K562 (cell line): ENCODE measurements at regions not wholly inside any gene's neighbourhood (a gene's known extent, or its start where the extent isn't known, plus 50 kb on each side); places are given as distances from the start of the nearest gene placed in this dataset.

Experiments
- ATF1 ChIP-seq, 2 experiments: fragments of 450-650 bp in 1 of 2; IDR thresholded peaks; 2 replicates each; pipeline ENCODE4 v1.6.1; 2016; ENCODE audit warnings: missing compliant biosample characterization in 1 of 2, missing genetic modification characterization in 1 of 2
- CHCHD3 ChIP-seq: fragments of 250-450 bp; sonication (Bioruptor Pico); IDR thresholded peaks from 2 replicates; pipeline ENCODE4 v2.1.2; 2022; ENCODE audit warnings: mild to moderate bottlenecking
- CHD4 ChIP-seq: fragments of 200-600 bp; sonication (generic); IDR thresholded peaks from 3 replicates; pipeline ENCODE4 v1.6.1; 2012; ENCODE audit warnings: low read depth, mild to moderate bottlenecking, mixed read lengths, low read length, inconsistent platforms; ENCODE audit not compliant: insufficient read depth, insufficient replicate concordance, poor library complexity, severe bottlenecking
- EZH2 ChIP-seq: IDR thresholded peaks from 2 replicates; pipeline ENCODE4 v1.6.1; 2012; ENCODE audit warnings: low read depth, mild to moderate bottlenecking, inconsistent platforms, low read length, borderline replicate concordance
- MXI1 ChIP-seq: IDR thresholded peaks from 2 replicates; pipeline ENCODE4 v1.6.1; 2011; ENCODE audit warnings: low read depth, mild to moderate bottlenecking, improper control_type of control experiment, low read length
- POLR2A ChIP-seq: fragments of 450-650 bp; conservative IDR thresholded peaks from 2 replicates; pipeline ENCODE4 v1.6.1; 2016
- RAD21 ChIP-seq, 2 experiments: fragments of 250-450 bp in 1 of 2; fragments of 450-650 bp in 1 of 2; sonication (Bioruptor Pico) in 1 of 2; formaldehyde crosslinking in 1 of 2; IDR thresholded peaks in 1 of 2; conservative IDR thresholded peaks in 1 of 2; 2 replicates each; pipeline versions ENCODE4 v1.4.0 to v1.8.0; 2020 to 2022; ENCODE audit warnings: mild to moderate bottlenecking in 2 of 2, moderate library complexity in 1 of 2
- USF1 ChIP-seq: sonication (generic); formaldehyde crosslinking; IDR thresholded peaks from 2 replicates; pipeline ENCODE4 v1.9.0; 2022; ENCODE audit warnings: mild to moderate bottlenecking, missing genetic modification reagents
- ZKSCAN3 ChIP-seq: fragments of 250-450 bp; sonication (Bioruptor Pico); IDR thresholded peaks from 2 replicates; pipeline ENCODE4 v1.4.0; 2020
- ZNF253 ChIP-seq: fragments of 250-450 bp; sonication (Bioruptor Pico); conservative IDR thresholded peaks from 2 replicates; pipeline ENCODE4 v1.6.1; 2021; ENCODE audit warnings: mild to moderate bottlenecking
- TF ChIP-seq, protein P1 (sequence below): fragments of 450-650 bp; IDR thresholded peaks from 2 replicates; pipeline ENCODE4 v1.6.1; 2016; ENCODE audit warnings: mild to moderate bottlenecking

- no peak for TF ChIP-seq ZNF253 (CRISPR knock-in tag)
- no peak for TF ChIP-seq MXI1
- TF ChIP-seq USF1: no peak
- no peak for TF ChIP-seq POLR2A
- no peak for TF ChIP-seq RAD21 (CRISPR knock-in tag; conservative IDR thresholded peaks at IDR 0.05 in 1 of 2, IDR thresholded peaks at IDR 0.05 in 1 of 2)
- TF ChIP-seq ATF1 (CRISPR knock-in tag; IDR thresholded peaks at IDR 0.05): no peak
- no peak for TF ChIP-seq ATF1 (tag; IDR thresholded peaks at IDR 0.05)
- TF ChIP-seq ZKSCAN3: no peak
- no peak for TF ChIP-seq CHD4
- TF ChIP-seq, protein P1, sequence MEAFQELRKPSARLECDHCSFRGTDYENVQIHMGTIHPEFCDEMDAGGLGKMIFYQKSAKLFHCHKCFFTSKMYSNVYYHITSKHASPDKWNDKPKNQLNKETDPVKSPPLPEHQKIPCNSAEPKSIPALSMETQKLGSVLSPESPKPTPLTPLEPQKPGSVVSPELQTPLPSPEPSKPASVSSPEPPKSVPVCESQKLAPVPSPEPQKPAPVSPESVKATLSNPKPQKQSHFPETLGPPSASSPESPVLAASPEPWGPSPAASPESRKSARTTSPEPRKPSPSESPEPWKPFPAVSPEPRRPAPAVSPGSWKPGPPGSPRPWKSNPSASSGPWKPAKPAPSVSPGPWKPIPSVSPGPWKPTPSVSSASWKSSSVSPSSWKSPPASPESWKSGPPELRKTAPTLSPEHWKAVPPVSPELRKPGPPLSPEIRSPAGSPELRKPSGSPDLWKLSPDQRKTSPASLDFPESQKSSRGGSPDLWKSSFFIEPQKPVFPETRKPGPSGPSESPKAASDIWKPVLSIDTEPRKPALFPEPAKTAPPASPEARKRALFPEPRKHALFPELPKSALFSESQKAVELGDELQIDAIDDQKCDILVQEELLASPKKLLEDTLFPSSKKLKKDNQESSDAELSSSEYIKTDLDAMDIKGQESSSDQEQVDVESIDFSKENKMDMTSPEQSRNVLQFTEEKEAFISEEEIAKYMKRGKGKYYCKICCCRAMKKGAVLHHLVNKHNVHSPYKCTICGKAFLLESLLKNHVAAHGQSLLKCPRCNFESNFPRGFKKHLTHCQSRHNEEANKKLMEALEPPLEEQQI: no peak
- TF ChIP-seq EZH2: no peak
- no peak for TF ChIP-seq CHCHD3
Measured at GRCh38 chr6:105859457-105859856, 226.7 kb upstream of the PRDM1 start.
